Cardiac fibroblast (primary cell): ENCODE measurements at regions not wholly inside any gene's neighbourhood (a gene's known extent, or its start where the extent isn't known, plus 50 kb on each side); places are given as distances from the start of the nearest gene placed in this dataset.

Experiments
- DNase-seq, 2 donors: peaks; one replicate each; pipeline versions ENCODE4 v3.0.0 to v3.0.0-alpha.2; 2010; ENCODE audit warnings: low read depth in 2 of 2
- H3K4me3 ChIP-seq, 2 donors: replicated peaks in 1 of 2; 1 replicate in 1 of 2; 2 replicates in 1 of 2; pipeline ENCODE4 v1.5.1; 2011; ENCODE audit warnings: low read depth in 2 of 2, low read length in 2 of 2, mild to moderate bottlenecking in 2 of 2, moderate library complexity in 1 of 2
- CTCF ChIP-seq: IDR thresholded peaks from one replicate; pipeline ENCODE4 v1.5.1; 2011; ENCODE audit warnings: low read depth, mild to moderate bottlenecking, low read length, inconsistent platforms

- no peak overlapping the region for H3K4me3 ChIP-seq
- no peak for TF ChIP-seq CTCF
- peak; percentile 31 to 32 for DNase-seq
Observed at GRCh38 chr13:47004027-47004426, 107.2 kb upstream of the HTR2A start.

GRCh38 chr13:47000165-47000564 is 103.3 kb upstream of the HTR2A start:
- TF ChIP-seq CTCF: no peak
- DNase-seq: no peak
- no peak overlapping the region for H3K4me3 ChIP-seq

- no peak for DNase-seq
- TF ChIP-seq CTCF: no peak
- H3K4me3 ChIP-seq: no peak overlapping the region
Observed at GRCh38 chr13:46996316-46997030, 99.6 kb upstream of the HTR2A start.

- TF ChIP-seq CTCF: no peak
- DNase-seq: no peak
Observed at GRCh38 chr13:46995874-46996273, 99.0 kb upstream of the HTR2A start.

GRCh38 chr13:46994492-46994891 is 97.6 kb upstream of the HTR2A start:
- TF ChIP-seq CTCF: no peak
- H3K4me3 ChIP-seq: no peak overlapping the region
- no peak for DNase-seq

More at GRCh38 chr13:46995874-46996273, 99.0 kb upstream of the HTR2A start:
- H3K4me3 ChIP-seq: no peak overlapping the region

- no peak overlapping the region for H3K4me3 ChIP-seq
- peak; percentile 52 for TF ChIP-seq CTCF
- peak; percentile 40 to 50 for DNase-seq
Observed at GRCh38 chr13:46992383-46992952, 95.6 kb upstream of the HTR2A start.
